Calu3 (cell line): ENCODE measurements at regions not wholly inside any gene's neighbourhood (a gene's known extent, or its start where the extent isn't known, plus 50 kb on each side); places are given as distances from the start of the nearest gene placed in this dataset.
"Not testable (repeated sequence)": the region's sequence is repeated elsewhere in the genome, so short reads cannot be mapped to it uniquely, and the experiment has no call there.

Experiments
- BruUV-seq: library from RNA; stranded (reverse); fragments of 400-500 nt; replicated peaks from 2 replicates; lab custom pipeline; 2021; lab: Mats Ljungman, UMichigan
- CTCF ChIA-PET: fragments of 300-600 bp; sonication (Branson Sonifier 250); formaldehyde crosslinking; loops from one replicate; lab custom pipeline; 2022; ENCODE audit warnings: antibody characterized with exemption; lab: Charles Lee
- DNase-seq: peaks from one replicate; pipeline ENCODE4 v3.0.0; 2022
- H3K27ac Mint-ChIP-seq: one replicate; pipeline ENCODE4 v1.8.0; 2022; ENCODE audit warnings: mixed read lengths; ENCODE audit not compliant: unreplicated experiment
- H3K27me3 Mint-ChIP-seq: one replicate; pipeline ENCODE4 v1.8.0; 2022; ENCODE audit warnings: mixed read lengths; ENCODE audit not compliant: unreplicated experiment
- H3K36me3 Mint-ChIP-seq: one replicate; pipeline ENCODE4 v1.8.0; 2022; ENCODE audit warnings: mild to moderate bottlenecking, moderate library complexity, mixed read lengths; ENCODE audit not compliant: insufficient read depth, unreplicated experiment
- H3K4me1 Mint-ChIP-seq: one replicate; pipeline ENCODE4 v1.8.0; 2022; ENCODE audit warnings: mild to moderate bottlenecking, low read depth, mixed read lengths; ENCODE audit not compliant: unreplicated experiment
- H3K4me3 Mint-ChIP-seq: one replicate; pipeline ENCODE4 v1.8.0; 2022; ENCODE audit warnings: mild to moderate bottlenecking, low read depth, moderate library complexity, mixed read lengths; ENCODE audit not compliant: unreplicated experiment
- H3K9me3 Mint-ChIP-seq: one replicate; pipeline ENCODE4 v1.8.0; 2022; ENCODE audit warnings: low read depth, mixed read lengths; ENCODE audit not compliant: unreplicated experiment
- intact Hi-C: fragments of 100-400 bp; cut with micrococcal nuclease; formaldehyde crosslinking; loops from one replicate; pipeline ENCODE4 v1.10.0; 2022; ENCODE audit not compliant: unreplicated experiment
- TF ChIP-seq, protein P1 (sequence below): fragments of 200-600 bp; IDR thresholded peaks from one replicate; pipeline ENCODE4 v1.8.0; 2022; ENCODE audit warnings: antibody characterized with exemption; ENCODE audit not compliant: unreplicated experiment

DNA sequence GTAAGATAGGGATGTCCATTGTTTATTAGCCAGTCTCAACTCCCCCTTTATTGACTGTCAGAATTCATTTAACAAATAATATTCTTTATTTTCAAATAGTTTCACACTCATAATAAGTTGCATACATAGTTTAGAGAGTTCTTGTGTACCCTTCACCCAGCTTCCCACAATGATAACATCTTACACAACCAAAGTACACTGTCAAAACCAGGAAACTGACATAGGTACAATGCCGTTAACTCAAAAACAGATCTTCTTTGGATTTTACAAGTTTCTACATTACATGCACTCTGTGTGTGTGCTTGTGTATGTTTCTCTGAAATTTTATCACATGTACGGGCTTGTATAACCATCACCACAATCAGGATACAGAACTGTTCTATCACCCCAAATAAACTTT lies 64.4 kb upstream of the IFNLR1 start:
- H3K4me3 Mint-ChIP-seq: no peak overlapping the region
- peaks cover 8% of the 10 kb centered on the region for H3K4me1 Mint-ChIP-seq
- CTCF ChIA-PET: no interaction called here
- no peak for DNase-seq
- H3K36me3 Mint-ChIP-seq: no peaks in the 10 kb centered on the region
- intact Hi-C loops: no loop called here
- H3K9me3 Mint-ChIP-seq: no peaks in the 10 kb centered on the region
- TF ChIP-seq, protein P1, sequence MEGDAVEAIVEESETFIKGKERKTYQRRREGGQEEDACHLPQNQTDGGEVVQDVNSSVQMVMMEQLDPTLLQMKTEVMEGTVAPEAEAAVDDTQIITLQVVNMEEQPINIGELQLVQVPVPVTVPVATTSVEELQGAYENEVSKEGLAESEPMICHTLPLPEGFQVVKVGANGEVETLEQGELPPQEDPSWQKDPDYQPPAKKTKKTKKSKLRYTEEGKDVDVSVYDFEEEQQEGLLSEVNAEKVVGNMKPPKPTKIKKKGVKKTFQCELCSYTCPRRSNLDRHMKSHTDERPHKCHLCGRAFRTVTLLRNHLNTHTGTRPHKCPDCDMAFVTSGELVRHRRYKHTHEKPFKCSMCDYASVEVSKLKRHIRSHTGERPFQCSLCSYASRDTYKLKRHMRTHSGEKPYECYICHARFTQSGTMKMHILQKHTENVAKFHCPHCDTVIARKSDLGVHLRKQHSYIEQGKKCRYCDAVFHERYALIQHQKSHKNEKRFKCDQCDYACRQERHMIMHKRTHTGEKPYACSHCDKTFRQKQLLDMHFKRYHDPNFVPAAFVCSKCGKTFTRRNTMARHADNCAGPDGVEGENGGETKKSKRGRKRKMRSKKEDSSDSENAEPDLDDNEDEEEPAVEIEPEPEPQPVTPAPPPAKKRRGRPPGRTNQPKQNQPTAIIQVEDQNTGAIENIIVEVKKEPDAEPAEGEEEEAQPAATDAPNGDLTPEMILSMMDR: no peak
- no TSS peak for BruUV-seq
- no peak overlapping the region for H3K27ac Mint-ChIP-seq
- no peaks in the 10 kb centered on the region for H3K27me3 Mint-ChIP-seq

DNA sequence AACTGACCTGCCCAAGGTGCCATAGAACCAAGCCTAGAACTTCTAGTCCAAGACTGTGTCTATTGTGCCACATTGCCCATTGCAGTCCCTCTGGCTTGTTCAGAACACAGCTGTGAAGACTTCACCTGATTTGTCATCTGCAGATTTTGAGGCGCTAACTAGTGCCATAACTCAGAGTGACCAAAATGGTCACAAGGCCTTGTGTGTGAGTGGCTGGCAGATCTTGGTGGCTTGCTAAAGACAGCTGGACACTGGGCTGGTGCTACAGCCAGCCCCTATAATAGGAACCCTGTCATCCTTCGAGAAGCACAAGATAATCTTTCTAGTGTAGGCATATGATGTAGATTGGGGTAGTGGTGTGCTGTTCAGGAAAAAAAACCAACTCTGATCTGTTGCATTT lies 63.7 kb upstream of the IFNLR1 start:
- no peaks in the 10 kb centered on the region for H3K27me3 Mint-ChIP-seq
- CTCF ChIA-PET: no interaction called here
- no peak for DNase-seq
- no TSS peak for BruUV-seq
- H3K4me1 Mint-ChIP-seq: peaks cover 8% of the 10 kb centered on the region
- TF ChIP-seq, protein P1: no peak
- no peak overlapping the region for H3K27ac Mint-ChIP-seq
- intact Hi-C loops: no loop called here
- H3K9me3 Mint-ChIP-seq: no peaks in the 10 kb centered on the region
- no peak overlapping the region for H3K4me3 Mint-ChIP-seq
- H3K36me3 Mint-ChIP-seq: no peaks in the 10 kb centered on the region

DNA sequence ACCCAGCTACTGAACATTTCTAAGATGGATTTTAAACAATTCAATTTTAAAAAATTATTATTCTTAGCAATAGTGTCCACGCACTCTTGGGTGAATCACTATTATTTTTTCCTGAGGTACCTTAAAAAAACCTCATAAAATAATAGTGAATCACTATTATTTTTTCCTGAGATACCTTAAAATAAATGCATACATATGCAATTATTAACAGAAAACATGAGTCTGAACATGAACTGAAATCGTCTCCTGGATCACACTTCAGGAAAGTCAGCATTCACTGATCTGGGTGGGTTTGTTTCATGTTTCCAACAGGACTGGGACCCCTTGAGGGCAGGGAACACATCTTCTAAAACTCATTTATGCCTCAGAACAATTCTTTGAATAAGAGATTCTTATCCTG lies 63.1 kb upstream of the IFNLR1 start:
- H3K4me3 Mint-ChIP-seq: no peak overlapping the region
- CTCF ChIA-PET: no interaction called here
- H3K4me1 Mint-ChIP-seq: peaks cover 8% of the 10 kb centered on the region
- no TSS peak for BruUV-seq
- TF ChIP-seq, protein P1: no peak
- no peaks in the 10 kb centered on the region for H3K36me3 Mint-ChIP-seq
- H3K27ac Mint-ChIP-seq: no peak overlapping the region
- H3K9me3 Mint-ChIP-seq: no peaks in the 10 kb centered on the region
- no peaks in the 10 kb centered on the region for H3K27me3 Mint-ChIP-seq
- intact Hi-C loops: no loop called here
- no peak for DNase-seq

DNA sequence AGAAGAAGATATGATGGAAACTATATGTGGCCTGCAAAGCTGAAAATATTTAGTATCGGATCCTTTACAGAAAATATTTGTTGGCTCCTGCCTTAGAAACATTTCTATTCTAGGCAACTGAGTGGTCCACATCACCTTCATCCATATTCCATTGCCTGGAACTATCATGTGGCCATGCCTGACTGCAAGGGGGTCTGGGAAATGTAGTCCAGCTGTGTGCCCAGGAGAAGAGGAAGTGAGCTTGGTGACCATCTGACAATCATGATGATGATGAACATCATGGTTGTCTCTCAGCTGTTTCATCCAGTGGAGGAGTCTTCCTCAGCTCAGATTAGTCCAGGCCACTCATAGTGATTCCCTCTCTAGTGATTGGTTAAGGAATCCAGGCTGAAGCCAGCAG lies 61.8 kb upstream of the IFNLR1 start:
- TF ChIP-seq, protein P1: no peak
- Mint-ChIP-seq H3K36me3 (no peaks in the 10 kb centered on the region), H3K27ac (no peak overlapping the region), H3K27me3 (no peaks in the 10 kb centered on the region), H3K4me1 (peaks cover 8% of the 10 kb centered on the region), H3K9me3 (no peaks in the 10 kb centered on the region), H3K4me3 (no peak overlapping the region)
- CTCF ChIA-PET: no interaction called here
- DNase-seq: no peak
- no TSS peak for BruUV-seq
- intact Hi-C loops: no loop called here

DNA sequence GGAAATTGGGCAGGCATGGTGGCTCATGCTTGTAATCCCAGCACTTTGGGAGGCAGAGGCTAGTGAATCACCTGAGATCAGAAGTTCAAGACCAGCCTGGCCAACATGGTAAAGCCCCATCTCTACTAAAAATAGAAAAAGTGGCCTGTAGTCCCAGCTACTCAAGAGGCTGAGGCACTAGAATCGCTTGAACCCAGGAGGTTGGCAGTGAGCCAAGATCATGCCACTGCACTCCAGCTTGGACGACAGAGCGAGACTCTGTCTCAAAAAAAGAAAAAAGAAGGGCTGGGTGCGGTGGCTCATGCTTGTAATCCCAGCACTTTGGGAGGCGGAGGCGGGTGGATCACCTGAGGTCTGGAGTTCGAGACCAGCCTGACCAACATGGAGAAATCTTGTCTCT lies 60.2 kb upstream of the IFNLR1 start:
- H3K27ac Mint-ChIP-seq, H3K27me3 Mint-ChIP-seq: not testable (repeated sequence)

More for the DNA sequence above, 60.2 kb upstream of the IFNLR1 start:
- DNase-seq, BruUV-seq, H3K4me1 Mint-ChIP-seq, H3K4me3 Mint-ChIP-seq, H3K36me3 Mint-ChIP-seq, intact Hi-C loops, H3K9me3 Mint-ChIP-seq: not testable (repeated sequence)
- CTCF ChIA-PET: interaction anchor here (0.7 kb wide), 1 partner anchor 11 kb away, joined by 5 read pairs; no protein-coding TSS in a partner anchor
